HuH-7.5 (cell line): ENCODE measurements at regions not wholly inside any gene's neighbourhood (a gene's known extent, or its start where the extent isn't known, plus 50 kb on each side); places are given as distances from the start of the nearest gene placed in this dataset.

Experiments
- DNase-seq: peaks from one replicate; pipeline ENCODE4 v3.0.0; 2011; ENCODE audit warnings: low spot score

DNA sequence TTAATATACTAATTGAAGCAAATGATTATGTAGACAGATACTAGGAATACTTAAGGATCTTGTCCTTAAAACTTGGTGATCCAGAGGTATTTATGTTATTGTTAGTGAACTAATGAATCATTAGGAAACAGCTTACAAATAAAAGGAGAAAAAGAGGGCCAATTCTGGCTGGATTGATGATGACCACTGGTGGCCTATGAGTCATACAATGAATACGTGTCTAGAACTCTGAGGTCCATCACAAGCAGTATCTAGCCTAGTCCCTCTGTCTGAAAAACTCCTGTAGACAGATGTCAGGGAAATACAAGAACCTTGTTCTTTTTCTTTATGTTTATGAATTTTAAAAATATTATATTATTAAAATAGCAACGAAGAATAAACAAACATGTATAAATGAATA, 51.7 kb upstream of the RTL1 start:
- DNase-seq, result no peak

DNA sequence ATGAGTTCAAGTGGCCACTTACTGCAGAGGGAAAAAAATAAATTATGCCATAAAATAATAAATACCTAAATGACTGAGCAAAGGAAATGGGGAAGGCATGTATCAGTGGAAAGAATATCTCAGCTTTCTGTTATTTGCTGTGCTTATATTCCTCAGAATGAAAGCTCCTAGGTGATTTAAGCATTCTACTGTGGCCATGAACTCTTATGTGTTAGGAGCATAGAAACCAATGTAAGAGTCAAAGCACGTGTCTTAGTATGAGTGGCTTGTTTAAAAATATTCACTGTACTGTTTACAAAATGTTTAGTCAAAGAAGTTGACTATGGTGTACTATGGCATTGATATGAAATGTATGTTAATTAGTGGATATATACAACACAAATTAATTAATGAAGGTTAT, 59.0 kb upstream of the RTL1 start:
- DNase-seq, result no peak

DNA sequence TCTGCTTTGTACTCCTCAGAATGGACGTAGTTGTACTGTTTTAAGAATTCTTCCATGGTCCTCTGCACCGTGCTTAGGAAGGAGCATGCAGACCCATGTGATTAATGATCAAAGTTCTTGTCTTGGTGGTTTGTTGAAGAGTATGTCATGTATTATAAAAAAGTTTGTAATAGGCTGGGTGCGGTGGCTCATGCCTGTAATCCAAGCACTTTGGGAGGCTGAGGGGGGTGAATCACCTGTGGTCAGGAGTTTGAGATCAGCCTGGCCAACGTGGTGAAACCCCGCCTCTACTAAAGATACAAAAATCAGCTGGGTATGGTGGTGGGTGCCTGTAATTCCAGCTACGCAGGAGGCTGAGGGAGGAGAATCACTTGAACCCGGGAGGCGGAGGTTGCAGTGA, 61.8 kb upstream of the RTL1 start:
- DNase-seq, result no peak

DNA sequence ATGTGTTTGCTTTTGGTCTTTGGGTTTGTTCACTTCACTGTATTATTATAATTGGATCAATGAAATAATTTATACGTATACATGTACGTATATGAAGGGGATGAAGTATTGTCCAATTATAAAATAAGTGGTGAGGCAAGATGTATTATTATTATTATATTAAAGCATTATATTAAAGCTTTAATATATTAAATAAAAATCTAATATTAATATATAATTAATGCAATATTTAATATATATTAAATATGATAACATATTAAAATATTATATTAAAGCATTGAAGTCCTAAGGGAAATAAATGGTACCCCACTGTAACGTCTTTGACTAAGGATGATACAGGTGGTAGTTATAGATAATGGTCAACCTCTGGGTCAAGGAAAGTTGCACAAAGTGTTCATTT, 63.7 kb upstream of the RTL1 start:
- DNase-seq, result no peak

GRCh38 chr14:100967930-100968329, 64.4 kb upstream of the RTL1 start:
- no peak for DNase-seq

GRCh38 chr14:100972118-100972897, 68.8 kb upstream of the RTL1 start:
- no peak for DNase-seq

DNA sequence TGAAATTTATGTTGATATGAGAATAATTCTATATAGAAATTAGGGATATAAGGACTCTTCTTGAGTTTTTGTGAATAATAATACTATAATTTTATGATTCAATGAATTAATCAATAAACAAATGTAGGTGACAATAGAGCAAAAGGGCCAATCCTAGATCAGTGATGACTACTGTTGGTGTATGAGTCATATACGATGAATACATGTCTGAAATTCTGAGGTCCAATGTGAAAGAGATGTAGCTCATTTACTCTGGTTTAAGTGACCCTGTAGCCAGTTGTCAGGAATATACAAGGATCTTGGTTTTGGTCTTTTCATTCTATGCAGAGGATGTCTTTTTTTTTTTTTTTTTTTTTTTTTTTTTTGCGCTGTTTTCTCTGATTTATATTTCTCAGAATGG, 72.1 kb upstream of the RTL1 start:
- DNase-seq, result no peak

GRCh38 chr14:100979079-100979478, 75.6 kb upstream of the RTL1 start:
- DNase-seq, result no peak

GRCh38 chr14:100979780-100980179, 76.3 kb upstream of the RTL1 start:
- DNase-seq, result no peak

GRCh38 chr14:100980823-100981222, 77.3 kb upstream of the RTL1 start:
- DNase-seq, result no peak

- DNase-seq, result no peak
Measured at GRCh38 chr14:100981809-100982208, 78.3 kb upstream of the RTL1 start.

DNA sequence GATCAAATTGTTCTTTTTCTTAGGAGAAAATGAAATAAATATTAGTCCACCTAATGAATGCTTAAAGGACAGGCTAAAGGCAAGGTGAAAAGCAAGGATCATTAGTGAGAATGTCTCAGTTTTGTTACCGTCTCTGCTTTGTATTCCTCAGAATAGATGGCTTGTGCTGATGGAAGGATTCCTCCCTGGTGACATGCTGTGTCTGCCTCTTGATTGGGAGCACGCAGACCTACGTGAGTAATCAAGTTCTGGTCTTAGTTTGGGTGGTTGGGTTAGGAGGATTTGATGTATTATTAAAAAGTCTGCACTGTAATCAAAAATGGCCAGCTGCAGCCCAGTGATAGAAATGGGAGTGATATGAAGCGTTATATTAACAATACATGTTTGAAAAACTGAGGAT, 78.8 kb upstream of the RTL1 start:
- DNase-seq, result no peak

DNA sequence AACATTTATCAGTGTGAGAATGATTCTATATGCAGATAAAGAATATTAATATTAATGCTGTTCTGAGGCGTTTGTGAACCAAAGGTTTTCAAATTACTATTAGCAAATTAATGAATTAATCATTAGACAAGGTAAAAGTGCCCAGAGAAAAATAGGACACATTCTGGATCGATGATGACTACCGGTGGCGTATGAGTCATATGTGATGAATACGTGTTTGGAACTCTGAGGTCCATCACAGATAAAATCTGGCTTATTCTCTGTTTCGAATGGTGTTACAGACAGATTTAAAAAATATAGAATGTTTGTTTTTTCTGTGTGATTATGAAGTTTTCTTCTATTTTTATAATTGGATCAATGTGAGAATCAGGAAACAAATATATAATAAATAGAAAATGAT, 79.2 kb upstream of the RTL1 start:
- no peak for DNase-seq

GRCh38 chr14:100983710-100984109, 80.2 kb upstream of the RTL1 start:
- no peak for DNase-seq

GRCh38 chr14:100988011-100988410, 84.5 kb upstream of the RTL1 start:
- no peak for DNase-seq

- no peak for DNase-seq
Measured at GRCh38 chr14:100988411-100988900, 84.9 kb upstream of the RTL1 start.

DNA sequence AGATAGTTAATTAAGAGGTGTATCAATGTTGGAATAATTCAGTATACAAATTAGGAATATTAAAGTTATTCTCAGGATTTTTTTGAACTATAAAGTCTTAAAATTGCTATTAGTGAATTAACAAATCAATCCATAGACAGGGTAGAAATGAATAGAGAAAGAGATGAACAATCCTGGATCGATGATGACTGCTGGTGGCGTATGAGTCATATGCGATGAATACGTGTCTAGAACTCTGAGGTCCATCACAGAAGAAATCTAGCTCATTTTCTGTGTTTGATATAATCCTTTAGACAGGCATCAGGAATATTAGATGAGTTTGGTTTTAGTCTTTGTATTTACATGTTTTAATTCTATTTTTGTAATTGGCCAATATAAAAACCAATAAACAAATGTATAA, 85.4 kb upstream of the RTL1 start:
- no peak for DNase-seq

DNA sequence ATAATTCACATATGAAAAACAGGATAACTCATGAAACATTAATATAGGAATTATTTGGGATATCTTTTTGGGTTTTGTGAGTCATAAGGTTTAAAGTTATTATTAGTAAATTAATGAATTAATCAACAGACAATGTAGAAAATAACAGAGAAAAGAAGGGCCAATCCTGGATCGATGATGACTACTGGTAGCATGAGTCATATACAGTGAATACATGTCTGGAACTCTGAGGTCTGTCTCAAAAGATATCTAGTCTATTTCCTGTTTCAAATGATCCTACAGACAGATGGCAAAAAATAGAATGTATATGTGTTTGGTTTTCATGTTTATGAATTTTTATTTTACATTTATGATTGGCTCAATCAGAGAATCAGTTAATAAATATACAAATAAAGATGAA, 86.4 kb upstream of the RTL1 start:
- DNase-seq, result no peak

DNA sequence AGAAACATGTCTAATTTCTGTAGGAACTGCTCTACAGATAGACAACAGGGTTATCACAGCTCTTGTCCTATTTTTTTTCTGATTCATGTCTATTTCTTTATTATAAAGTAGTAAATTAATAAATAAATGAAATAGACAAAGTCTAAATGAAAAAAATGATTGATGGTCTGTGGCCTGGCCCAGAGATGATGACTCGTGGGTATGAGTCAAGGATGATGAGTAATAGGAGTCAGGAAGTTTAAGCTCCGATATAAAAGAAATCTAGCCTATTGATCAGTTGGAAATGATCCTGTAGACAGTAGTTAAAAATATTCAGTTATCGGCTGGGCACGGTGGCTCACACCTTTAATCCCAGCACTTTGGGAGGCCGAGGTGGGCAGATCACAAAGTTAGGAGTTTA, 90.6 kb upstream of the RTL1 start:
- DNase-seq, result no peak

GRCh38 chr14:100994756-100995330, 91.3 kb upstream of the RTL1 start:
- DNase-seq, result no peak

DNA sequence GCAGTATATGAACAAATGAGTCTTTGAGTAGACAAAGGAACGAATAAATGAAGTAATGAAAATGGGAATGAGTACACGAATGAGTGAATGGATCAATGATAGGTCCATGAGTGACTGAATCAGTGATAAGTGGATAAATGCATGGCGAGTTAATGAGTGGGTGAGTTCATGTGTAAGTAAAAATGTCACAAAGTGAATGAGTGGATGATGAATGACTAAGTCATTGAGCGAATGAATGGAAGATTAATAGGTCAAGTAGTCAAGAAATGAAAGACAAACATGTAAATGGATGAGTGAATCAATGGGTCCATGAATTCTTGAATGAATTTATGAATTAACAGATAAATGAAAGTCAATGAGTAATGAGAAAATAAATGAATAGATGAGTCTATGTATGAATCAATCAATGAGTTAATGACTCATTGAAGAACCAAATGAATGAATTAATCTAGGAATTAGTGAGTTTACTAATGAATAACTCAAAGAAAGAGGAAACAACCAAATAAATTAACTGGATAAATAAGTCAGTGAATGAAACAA, 97.3 kb upstream of the RTL1 start:
- no peak for DNase-seq

GRCh38 chr14:101001311-101002069, 98.0 kb upstream of the RTL1 start:
- DNase-seq, result no peak

GRCh38 chr14:101002738-101003137, 99.2 kb upstream of the RTL1 start:
- no peak for DNase-seq
